OCI-LY1 (cell line): ENCODE measurements at regions not wholly inside any gene's neighbourhood (a gene's known extent, or its start where the extent isn't known, plus 50 kb on each side); places are given as distances from the start of the nearest gene placed in this dataset.

Experiments
- H2AFZ ChIP-seq: fragments of 200-600 bp; sonication (generic), shearing (Covaris generic); 2 replicates; pipeline ENCODE4 v1.6.0; 2014; ENCODE audit warnings: antibody characterized with exemption, mild to moderate bottlenecking, low read length
- H3F3A ChIP-seq: fragments of 200-600 bp; sonication (generic), shearing (Covaris generic); 2 replicates; pipeline ENCODE4 v1.6.0; 2014; ENCODE audit warnings: mild to moderate bottlenecking, antibody characterized with exemption, low read length, moderate library complexity; ENCODE audit not compliant: insufficient read depth
- H3K27ac ChIP-seq: fragments of 200-600 bp; sonication (generic); 2 replicates; pipeline ENCODE4 v1.5.1; 2014; ENCODE audit warnings: low read length, mixed run types, mild to moderate bottlenecking, low read depth; ENCODE audit not compliant: poor library complexity, severe bottlenecking
- H3K27me3 ChIP-seq: fragments of 200-600 bp; sonication (generic); 2 replicates; pipeline ENCODE4 v1.6.0; 2014; ENCODE audit warnings: antibody characterized with exemption, mild to moderate bottlenecking, low read length, moderate library complexity; ENCODE audit not compliant: insufficient read depth
- H3K36me3 ChIP-seq: fragments of 200-600 bp; sonication (generic); 2 replicates; pipeline ENCODE4 v1.6.1; 2014; ENCODE audit warnings: mild to moderate bottlenecking, antibody characterized with exemption, low read length, moderate library complexity, mixed read lengths; ENCODE audit not compliant: insufficient read depth
- H3K4me1 ChIP-seq: fragments of 200-600 bp; sonication (generic); 2 replicates; pipeline ENCODE4 v1.5.1; 2014; ENCODE audit warnings: mild to moderate bottlenecking, low read length, moderate library complexity; ENCODE audit not compliant: insufficient read depth, severe bottlenecking
- H3K4me2 ChIP-seq: fragments of 200-600 bp; sonication (generic), shearing (Covaris generic); 2 replicates; pipeline ENCODE4 v1.6.1; 2014; ENCODE audit warnings: low read length
- H3K4me3 ChIP-seq: fragments of 200-600 bp; sonication (generic); 2 replicates; pipeline ENCODE4 v1.5.1; 2014; ENCODE audit warnings: low read length, low read depth, mild to moderate bottlenecking, mixed read lengths; ENCODE audit not compliant: poor library complexity, severe bottlenecking
- H3K79me2 ChIP-seq: fragments of 200-600 bp; shearing (Covaris generic); 2 replicates; pipeline ENCODE4 v1.6.1; 2016; ENCODE audit warnings: mixed run types, low read length, mixed read lengths; ENCODE audit not compliant: insufficient read depth
- H3K9ac ChIP-seq: fragments of 200-600 bp; sonication (generic), shearing (Covaris generic); 2 replicates; pipeline ENCODE4 v1.6.1; 2014; ENCODE audit warnings: mild to moderate bottlenecking, low read length, mixed read lengths
- H3K9me2 ChIP-seq: fragments of 200-600 bp; sonication (generic), shearing (Covaris generic); 2 replicates; pipeline ENCODE4 v1.6.1; 2014; ENCODE audit warnings: low read depth, mild to moderate bottlenecking, low read length, mixed read lengths
- H3K9me3 ChIP-seq: fragments of 200-600 bp; shearing (Covaris generic); 2 replicates; pipeline ENCODE4 v1.6.1; 2014; ENCODE audit warnings: low read length, mixed read lengths
- H4K20me1 ChIP-seq: fragments of 200-600 bp; sonication (generic), shearing (Covaris generic); 2 replicates; pipeline ENCODE4 v1.6.0; 2016; ENCODE audit warnings: mild to moderate bottlenecking, low read length; ENCODE audit not compliant: insufficient read depth
- CTCF ChIP-seq: fragments of 200-600 bp; sonication (generic), shearing (Covaris generic); IDR thresholded peaks from 2 replicates; pipeline ENCODE4 v1.5.1; 2017; ENCODE audit warnings: mild to moderate bottlenecking, antibody characterized with exemption, low read length, moderate library complexity, mixed read lengths
- EZH2 ChIP-seq: fragments of 200-600 bp; sonication (generic), shearing (Covaris generic); IDR thresholded peaks from 2 replicates; pipeline ENCODE4 v1.8.0; 2017; ENCODE audit warnings: borderline replicate concordance, mixed run types, mild to moderate bottlenecking, antibody characterized with exemption, low read length, moderate library complexity, mixed read lengths

DNA sequence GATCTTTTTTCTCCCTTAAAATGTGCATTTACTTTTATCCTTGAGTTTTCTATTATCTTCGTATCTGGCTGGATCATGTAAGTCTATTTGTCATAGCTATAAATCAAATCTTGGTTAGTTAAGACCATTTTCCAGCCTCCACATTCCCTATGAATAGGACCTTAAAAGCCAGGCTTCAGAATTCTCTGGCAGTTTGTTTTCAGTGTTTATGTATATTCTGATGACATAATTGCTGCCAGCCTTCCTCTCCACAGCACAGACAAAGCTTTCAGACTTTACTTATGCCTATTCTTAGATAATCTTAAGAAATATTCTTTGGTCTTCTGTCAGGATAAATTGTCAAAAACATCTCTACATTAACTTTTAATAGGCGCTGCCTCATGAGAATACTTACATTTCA is 870.8 kb upstream of the SPRY2 start:
- Histone ChIP-seq H3K4me2 (no peak overlapping the region), H3K9me3 (no peaks in the 10 kb centered on the region), H3K36me3 (no peaks in the 10 kb centered on the region), H2AFZ (no peak overlapping the region), H3K27ac (no peak overlapping the region), H3K27me3 (no peaks in the 10 kb centered on the region), H3K4me3 (no peak overlapping the region), H3F3A (no peaks in the 10 kb centered on the region), H4K20me1 (no peaks in the 10 kb centered on the region), H3K4me1 (no peaks in the 10 kb centered on the region), H3K9me2 (no peaks in the 10 kb centered on the region; the same call in 1 of the 2 replicates), H3K9ac (no peak overlapping the region), H3K79me2 (no peaks in the 10 kb centered on the region)
- TF ChIP-seq EZH2 (no peak), CTCF (no peak)

DNA sequence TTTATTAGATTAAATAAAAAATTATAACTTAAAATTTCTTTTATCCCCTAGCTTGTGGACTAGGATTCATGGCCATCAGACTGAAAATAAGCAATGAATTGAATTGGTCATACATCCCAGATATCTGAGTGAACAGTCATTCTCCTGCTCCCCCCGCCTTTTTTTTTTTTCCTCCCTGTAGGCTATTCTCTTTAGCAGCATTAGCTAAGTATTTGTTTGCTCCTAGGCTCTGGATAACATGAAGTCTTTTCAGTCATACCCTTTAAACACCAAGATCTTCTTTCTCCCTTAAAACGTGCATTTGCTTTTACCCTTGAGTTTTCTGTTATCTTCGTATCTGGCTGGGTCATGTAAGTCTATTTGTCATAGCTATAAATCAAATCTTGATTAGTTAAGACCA is 866.7 kb upstream of the SPRY2 start:
- Histone ChIP-seq H2AFZ (no peak overlapping the region), H3K9ac (no peak overlapping the region)

DNA sequence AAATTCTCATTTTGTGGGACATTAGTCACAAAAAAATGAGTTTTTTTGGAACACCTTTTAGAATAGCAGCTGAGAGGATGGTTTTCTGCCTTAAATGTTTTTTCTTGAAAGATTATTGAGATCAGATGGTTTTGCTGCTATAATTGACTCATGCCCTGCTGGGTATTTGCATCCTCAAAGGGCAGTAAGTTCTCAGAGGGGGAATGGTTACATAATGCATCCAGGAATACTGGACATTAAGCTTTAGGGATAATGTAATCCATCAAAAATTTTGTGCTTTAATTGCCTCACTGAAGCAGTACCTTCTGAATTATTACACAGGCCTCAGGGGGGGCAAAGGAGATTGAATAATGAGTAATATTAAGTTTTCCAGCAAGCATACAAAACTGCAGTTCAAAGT is 866.3 kb upstream of the SPRY2 start:
- Histone ChIP-seq H3K4me3 (no peak overlapping the region), H2AFZ (no peak overlapping the region), H3K79me2 (no peaks in the 10 kb centered on the region), H3K36me3 (no peaks in the 10 kb centered on the region), H3K27ac (no peak overlapping the region), H3K9ac (no peak overlapping the region), H3F3A (no peaks in the 10 kb centered on the region), H3K9me3 (no peaks in the 10 kb centered on the region), H3K4me2 (no peak overlapping the region), H3K9me2 (no peaks in the 10 kb centered on the region), H4K20me1 (no peaks in the 10 kb centered on the region), H3K27me3 (no peaks in the 10 kb centered on the region), H3K4me1 (no peaks in the 10 kb centered on the region)
- TF ChIP-seq CTCF: no peak
- no peak for TF ChIP-seq EZH2

More for the DNA sequence above, 866.7 kb upstream of the SPRY2 start:
- H3K36me3 ChIP-seq: no peaks in the 10 kb centered on the region
- no peaks in the 10 kb centered on the region for H3K4me1 ChIP-seq
- H3K79me2 ChIP-seq: no peaks in the 10 kb centered on the region
- H4K20me1 ChIP-seq: no peaks in the 10 kb centered on the region
- H3F3A ChIP-seq: no peaks in the 10 kb centered on the region
- no peak overlapping the region for H3K4me2 ChIP-seq
- no peak overlapping the region for H3K4me3 ChIP-seq
- TF ChIP-seq EZH2: no peak
- TF ChIP-seq CTCF: no peak
- no peaks in the 10 kb centered on the region for H3K9me3 ChIP-seq
- H3K9me2 ChIP-seq: no peaks in the 10 kb centered on the region
- H3K27me3 ChIP-seq: no peaks in the 10 kb centered on the region
- no peak overlapping the region for H3K27ac ChIP-seq
